ENCODE measurements at regions not wholly inside any gene's neighbourhood (a gene's known extent, or its start where the extent isn't known, plus 50 kb on each side); places are given as distances from the start of the nearest gene placed in this dataset.

- TF ChIP-seq CTCF (IDR thresholded peaks at IDR 0.05) = peak; percentile 38
- no peak for TF ChIP-seq POLR2AphosphoS5 (IDR thresholded peaks at IDR 0.05; ENCODE audit: low read depth, low read length)
- TF ChIP-seq SIN3A (IDR thresholded peaks at IDR 0.05; ENCODE audit: borderline replicate concordance, insufficient read depth, low read depth, low read length) = no peak
- no peak for TF ChIP-seq REST (IDR thresholded peaks at IDR 0.05; ENCODE audit: insufficient read depth in 1 of 2, low read depth in 2 of 2, low read length in 1 of 2)
- no peak for TF ChIP-seq TCF7L2 (IDR thresholded peaks at IDR 0.05; ENCODE audit: low read depth, low read length)
These were observed 244.6 kb downstream of the GJA1 start for GRCh38 chr6:121680058-121680457.

All from Panc1 (cell line).